Esophagus squamous epithelium (tissue), 5 donors: ENCODE measurements at regions not wholly inside any gene's neighbourhood (a gene's known extent, or its start where the extent isn't known, plus 50 kb on each side); places are given as distances from the start of the nearest gene placed in this dataset.
"Not testable (repeated sequence)": the region's sequence is repeated elsewhere in the genome, so short reads cannot be mapped to it uniquely, and the experiment has no call there.

Experiments used
- DNase-seq: peaks from one replicate; lab custom pipeline; 2025; lab: John Stamatoyannopoulos, UW
- H3K27ac ChIP-seq, 4 donors: fragments of 200-600 bp; sonication (generic); one replicate each; pipeline ENCODE4 v1.5.1; 2016 to 2019; ENCODE audit warnings: mild to moderate bottlenecking in 1 of 4
- H3K27me3 ChIP-seq, 4 donors: fragments of 200-600 bp; sonication (generic); 1 replicate in 3 of 4; 2 replicates in 1 of 4; pipeline versions ENCODE4 v1.5.1 to v1.6.0; 2017 to 2021; ENCODE audit warnings: antibody characterized with exemption in 1 of 4
- H3K36me3 ChIP-seq, 3 donors: fragments of 200-600 bp; sonication (generic); one replicate each; pipeline ENCODE4 v1.5.1; 2016 to 2019
- H3K4me1 ChIP-seq, 3 donors: fragments of 200-600 bp; sonication (generic); one replicate each; pipeline ENCODE4 v1.5.1; 2017 to 2019
- H3K4me3 ChIP-seq, 4 donors: fragments of 200-600 bp; sonication (generic); 1 replicate in 3 of 4; 2 replicates in 1 of 4; pipeline ENCODE4 v1.5.1; 2016 to 2019; ENCODE audit warnings: mild to moderate bottlenecking in 2 of 4, moderate library complexity in 1 of 4
- H3K9me3 ChIP-seq, 3 donors: fragments of 200-600 bp; sonication (generic); one replicate each; pipeline ENCODE4 v1.5.1; 2016 to 2019
- CTCF ChIP-seq, 6 experiments: fragments of 450-650 bp in 4 of 6; fragments of 200-600 bp in 2 of 6; sonication (generic) in 2 of 6; IDR thresholded peaks; one replicate each; pipeline ENCODE4 v1.5.1; 2016 to 2019; ENCODE audit warnings: antibody characterized with exemption in 6 of 6, mild to moderate bottlenecking in 4 of 6, moderate library complexity in 4 of 6
- POLR2A ChIP-seq, 4 donors: fragments of 450-650 bp; IDR thresholded peaks; one replicate each; pipeline ENCODE4 v1.6.1; 2017; ENCODE audit warnings: antibody characterized with exemption in 4 of 4, mild to moderate bottlenecking in 4 of 4, moderate library complexity in 3 of 4
- WGBS, 2 donors: methylation state at CpG; one replicate each; pipeline ENCODE4 v1.1.5; 2018; 5-methylcytosine and 5-hydroxymethylcytosine counted together
- intact Hi-C: fragments of 100-400 bp; cut with DNase I; formaldehyde crosslinking; loops from one replicate; pipeline ENCODE4 v1.15.0; 2022
- donor health status: DM: yes; HTN: yes; CAD: no.

- Histone ChIP-seq H3K4me3 (no peak overlapping the region), H3K36me3 (no peaks in the 10 kb centered on the region), H3K27me3 (peaks cover 0 to 4% (median 0%) of the 10 kb centered on the region in 4 donors), H3K27ac (no peak overlapping the region), H3K4me1 (no peaks in the 10 kb centered on the region), H3K9me3 (no peaks in the 10 kb centered on the region)
- TF ChIP-seq POLR2A (IDR thresholded peaks at IDR 0.05) (no peak), CTCF (IDR thresholded peaks at IDR 0.05) (no peak)
- 95 to 97% methylated on average over 4 to 7 of the region's 7 CpGs for WGBS, 2 donors
- DNase-seq: no peak
- intact Hi-C loops: no loop called here
These were observed 155.2 kb upstream of the DTNBP1 start for GRCh38 chr6:15818044-15818443.

- Histone ChIP-seq H3K27me3 (peaks cover 0 to 4% (median 0%) of the 10 kb centered on the region in 4 donors), H3K9me3 (no peaks in the 10 kb centered on the region), H3K4me1 (no peaks in the 10 kb centered on the region), H3K36me3 (no peaks in the 10 kb centered on the region), H3K27ac (no peak overlapping the region), H3K4me3 (no peak overlapping the region)
- no peak for DNase-seq
- WGBS, 2 donors: 55 to 83% methylated on average over 2 to 4 of the region's 4 CpGs
- intact Hi-C loops: no loop called here
- TF ChIP-seq CTCF (IDR thresholded peaks at IDR 0.05) (no peak), POLR2A (IDR thresholded peaks at IDR 0.05) (no peak)
These were observed 154.3 kb upstream of the DTNBP1 start for GRCh38 chr6:15817100-15817499.

- H3K27ac ChIP-seq: no peak overlapping the region
- 43 to 76% methylated on average over 1 to 2 of the region's 2 CpGs for whole genome bisulfite sequencing, 2 donors
- TF ChIP-seq CTCF (IDR thresholded peaks at IDR 0.05) (no peak), POLR2A (IDR thresholded peaks at IDR 0.05) (no peak)
- DNase-seq: no peak
- H3K27me3 ChIP-seq: no peaks in the 10 kb centered on the region
- no peaks in the 10 kb centered on the region for H3K36me3 ChIP-seq
- intact Hi-C loops: no loop called here
- H3K4me3 ChIP-seq: no peak overlapping the region
- no peaks in the 10 kb centered on the region for H3K4me1 ChIP-seq
- no peaks in the 10 kb centered on the region for H3K9me3 ChIP-seq
These were observed 153.8 kb upstream of the DTNBP1 start for GRCh38 chr6:15816661-15817060.

- H3K36me3 ChIP-seq, H3K4me1 ChIP-seq, intact Hi-C loops, H3K4me3 ChIP-seq, DNase-seq, H3K27me3 ChIP-seq, H3K27ac ChIP-seq, H3K9me3 ChIP-seq: not testable (repeated sequence)
- WGBS, 2 donors: 74 to 84% methylated on average over 5 of the region's 5 CpGs
These were observed 150.9 kb upstream of the DTNBP1 start for GRCh38 chr6:15813698-15814097.

GRCh38 chr6:15811107-15811506, 148.3 kb upstream of the DTNBP1 start:
- no peaks in the 10 kb centered on the region for H3K9me3 ChIP-seq
- H3K27ac ChIP-seq: no peak overlapping the region
- intact Hi-C loops: no loop called here
- WGBS, 2 donors: 87 to 90% methylated on average over 2 of the region's 2 CpGs
- DNase-seq: no peak
- no peak overlapping the region for H3K4me3 ChIP-seq
- no peak for TF ChIP-seq POLR2A (IDR thresholded peaks at IDR 0.05)
- TF ChIP-seq CTCF (IDR thresholded peaks at IDR 0.05): no peak
- no peaks in the 10 kb centered on the region for H3K27me3 ChIP-seq
- no peaks in the 10 kb centered on the region for H3K4me1 ChIP-seq
- no peaks in the 10 kb centered on the region for H3K36me3 ChIP-seq

- 32 to 44% methylated on average over 1 of the region's 1 CpG for WGBS, 2 donors
- intact Hi-C loops: no loop called here
- Histone ChIP-seq H3K27me3 (no peaks in the 10 kb centered on the region), H3K36me3 (no peaks in the 10 kb centered on the region), H3K4me1 (no peaks in the 10 kb centered on the region), H3K4me3 (no peak overlapping the region), H3K9me3 (no peaks in the 10 kb centered on the region), H3K27ac (no peak overlapping the region)
- DNase-seq: no peak
- no peak for TF ChIP-seq CTCF (IDR thresholded peaks at IDR 0.05)
- TF ChIP-seq POLR2A (IDR thresholded peaks at IDR 0.05): no peak
These were observed 147.8 kb upstream of the DTNBP1 start for GRCh38 chr6:15810618-15811017.
